GM18502 (cell line): ENCODE measurements at regions not wholly inside any gene's neighbourhood (a gene's known extent, or its start where the extent isn't known, plus 50 kb on each side); places are given as distances from the start of the nearest gene placed in this dataset.

Source experiments
- ATAC-seq: cut with Tn5 transposase; IDR thresholded peaks from one replicate; pipeline ENCODE4 v1.9.1; 2021; ENCODE audit warnings: mild to moderate bottlenecking; ENCODE audit not compliant: unreplicated experiment, poor library complexity

DNA sequence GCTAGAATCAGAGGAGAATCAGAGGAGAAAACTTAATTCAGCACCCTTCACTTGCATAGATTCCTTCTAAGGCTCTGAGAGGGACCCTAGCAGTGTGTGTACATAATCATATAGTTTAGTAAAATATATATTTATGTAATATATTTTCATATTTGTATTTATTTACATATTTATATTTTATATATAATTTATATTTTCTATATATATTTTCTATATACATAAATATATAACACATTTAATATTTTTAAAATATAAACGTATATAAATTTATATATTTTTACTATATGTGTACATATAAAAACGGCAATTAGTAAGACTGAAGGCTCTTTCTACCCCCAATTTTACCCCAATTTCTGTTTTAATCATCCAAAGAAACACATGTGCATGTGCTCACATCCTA lies 80.3 kb downstream of the NXPE2 start:
- no peak for ATAC-seq

DNA sequence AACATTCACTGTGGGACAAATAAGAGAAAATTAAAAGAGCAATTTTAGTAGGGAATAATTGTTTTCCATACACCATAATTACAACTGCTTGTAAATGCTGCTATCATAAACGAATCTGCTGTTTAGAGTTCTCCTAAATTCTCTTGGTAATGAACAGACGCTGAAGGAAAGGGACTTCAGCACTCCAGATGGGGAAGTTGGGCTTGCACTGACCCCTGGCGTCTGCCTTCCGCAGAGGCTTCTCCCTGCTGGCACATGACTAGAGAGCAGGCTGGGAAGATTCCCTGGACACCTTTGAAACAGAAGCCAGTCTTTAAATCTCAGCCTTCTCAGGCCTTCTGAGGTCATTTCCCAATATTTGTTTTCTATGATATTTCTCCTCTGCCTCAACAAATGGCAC lies 84.1 kb downstream of the NXPE2 start:
- no peak for ATAC-seq

DNA sequence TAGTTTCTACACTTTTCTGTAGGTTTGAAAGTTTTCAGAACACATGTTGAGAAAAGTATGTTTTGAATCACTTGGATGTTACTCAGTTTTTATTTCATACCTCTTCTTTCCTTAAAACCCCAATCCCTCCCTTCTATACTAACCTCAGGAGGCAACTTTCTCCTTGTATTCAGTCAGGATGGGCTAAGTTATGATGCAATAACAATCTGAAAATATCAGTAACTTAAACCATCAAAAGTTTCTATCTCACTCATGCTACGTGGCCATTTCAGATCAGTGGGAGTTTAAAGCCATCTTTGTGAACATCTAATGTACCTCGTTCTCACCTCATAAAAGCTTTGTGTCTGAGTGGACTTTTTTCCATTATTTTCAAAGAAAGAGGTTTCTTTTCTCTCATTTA lies 86.2 kb downstream of the NXPE2 start:
- ATAC-seq = no peak

DNA sequence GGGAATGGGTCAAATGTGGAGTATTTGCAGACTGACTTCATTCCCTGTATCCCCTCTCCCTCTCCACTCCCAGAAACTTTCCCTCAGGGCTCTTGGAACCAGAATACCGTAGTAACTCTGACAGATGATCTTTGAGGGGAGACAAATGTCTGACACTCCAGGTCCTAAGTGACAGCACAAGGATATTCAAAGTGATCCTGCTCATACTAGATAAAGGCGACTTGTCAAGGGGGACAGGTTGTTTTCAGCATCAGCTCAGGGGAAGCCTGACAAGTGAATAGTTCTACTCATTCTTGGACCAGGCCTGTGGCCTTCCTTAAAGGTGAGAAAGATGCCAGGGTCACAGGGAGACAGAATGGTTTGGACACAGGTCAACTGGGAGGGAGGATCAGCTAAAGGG lies 92.8 kb downstream of the NXPE2 start:
- ATAC-seq = no peak

DNA sequence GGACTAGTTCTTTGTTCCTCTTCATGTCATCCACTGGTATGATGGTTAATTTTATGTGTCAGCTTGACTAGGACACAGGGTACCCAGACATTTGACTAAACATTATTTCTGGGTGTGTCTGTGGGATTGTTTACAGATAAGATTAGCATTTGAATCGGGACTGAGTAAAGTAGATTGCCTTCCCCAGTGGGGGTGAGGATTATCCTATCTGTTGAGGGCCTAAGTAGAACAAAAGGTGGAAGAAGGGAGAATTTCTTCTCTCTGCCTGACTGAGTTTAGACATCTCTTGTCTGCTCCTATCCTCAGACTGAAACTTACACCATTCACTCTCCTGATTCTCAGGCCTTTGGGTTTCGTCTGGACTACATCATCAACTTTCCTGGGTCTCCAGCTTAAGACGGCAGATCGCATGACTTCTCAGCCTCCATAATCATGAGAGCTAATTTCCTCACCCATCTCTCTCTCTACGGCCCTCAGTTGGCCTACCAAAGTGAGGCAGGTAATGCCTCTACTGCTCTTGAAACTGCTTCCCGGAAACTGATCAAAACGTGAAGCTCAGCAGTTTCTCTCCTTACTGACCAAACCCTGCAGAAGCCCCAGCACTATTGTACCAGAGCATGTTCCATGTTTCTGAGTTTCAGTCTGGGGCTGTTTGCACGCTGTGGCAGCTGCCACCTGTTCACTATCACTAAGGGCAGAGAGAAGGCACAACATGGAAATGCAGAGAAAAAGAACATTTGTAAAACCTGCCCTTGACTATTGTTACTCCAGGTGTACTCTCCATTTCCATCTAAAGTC lies 95.4 kb downstream of the NXPE2 start:
- ATAC-seq = no peak

DNA sequence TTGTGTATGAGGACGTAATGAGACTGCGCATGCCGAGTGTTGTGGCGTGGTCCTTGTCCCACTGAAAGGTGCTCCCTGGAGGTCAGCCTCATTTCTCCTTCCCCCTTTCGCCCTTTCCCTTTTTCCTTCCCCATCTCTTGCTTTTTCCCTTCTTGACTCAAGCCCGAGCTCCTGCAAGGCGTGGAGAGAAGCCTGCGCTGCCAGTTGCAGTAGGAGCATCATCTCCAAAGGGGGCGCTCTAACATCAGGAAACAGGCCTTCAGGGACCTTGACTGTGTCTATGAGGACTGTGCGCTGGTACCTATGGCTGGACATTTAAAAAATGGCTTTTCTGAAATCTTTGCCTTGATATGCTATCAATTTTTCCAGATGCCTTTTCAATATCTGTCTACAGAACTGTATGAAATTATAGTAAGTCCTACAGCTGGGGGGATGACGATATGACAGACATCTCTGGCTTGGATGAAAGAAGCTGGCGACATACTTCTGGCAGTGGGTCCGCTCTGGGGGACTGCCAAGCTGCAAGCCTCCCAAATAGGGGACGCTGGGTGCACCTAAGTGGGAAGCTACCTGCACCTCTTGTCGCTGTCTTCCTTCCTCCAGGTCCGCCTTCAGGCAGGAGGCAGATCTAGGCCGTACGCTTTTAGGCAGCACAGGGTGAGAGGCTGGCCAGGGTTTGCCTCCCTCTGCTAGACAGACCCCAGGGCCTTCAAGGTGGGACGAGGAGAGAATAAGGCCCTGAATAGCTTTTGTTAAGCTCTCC lies 96.5 kb downstream of the NXPE2 start:
- ATAC-seq = no peak

DNA sequence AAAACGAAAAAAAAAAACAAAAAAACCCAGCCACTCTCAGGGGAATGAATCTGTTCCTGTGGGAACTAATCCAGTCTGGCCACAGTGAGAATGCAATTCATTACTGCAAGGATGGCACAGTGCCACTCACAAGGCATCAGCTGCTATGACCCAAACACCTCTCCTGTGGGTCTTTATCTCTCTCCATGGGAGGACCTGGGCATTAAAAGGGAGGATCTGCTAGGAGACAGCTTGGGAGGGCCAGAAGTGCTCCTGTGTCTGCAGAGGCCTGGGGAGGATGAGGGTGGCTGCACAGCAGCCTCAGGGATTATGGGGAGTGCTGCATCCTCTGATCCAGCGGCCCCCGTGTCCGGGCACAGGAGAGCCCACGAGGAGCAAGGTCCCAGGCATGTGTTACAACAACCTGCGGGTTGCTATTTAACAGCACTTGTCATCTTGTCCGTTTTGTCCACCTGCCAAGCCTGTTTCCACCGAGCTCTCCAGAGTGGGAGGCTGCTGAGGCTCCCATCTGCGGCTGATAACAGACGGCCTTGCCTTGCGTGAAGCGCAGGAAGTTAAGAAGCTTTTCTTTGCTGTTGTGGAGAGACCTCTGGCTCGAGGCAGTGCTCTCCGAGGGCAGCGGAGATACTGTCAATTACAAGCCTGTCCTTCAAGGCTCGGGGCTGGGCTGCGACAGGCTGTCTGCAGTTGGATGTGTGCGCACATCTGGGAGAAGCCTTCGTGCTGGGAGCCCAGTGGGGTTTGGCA lies 97.7 kb downstream of the NXPE2 start:
- no peak for ATAC-seq

DNA sequence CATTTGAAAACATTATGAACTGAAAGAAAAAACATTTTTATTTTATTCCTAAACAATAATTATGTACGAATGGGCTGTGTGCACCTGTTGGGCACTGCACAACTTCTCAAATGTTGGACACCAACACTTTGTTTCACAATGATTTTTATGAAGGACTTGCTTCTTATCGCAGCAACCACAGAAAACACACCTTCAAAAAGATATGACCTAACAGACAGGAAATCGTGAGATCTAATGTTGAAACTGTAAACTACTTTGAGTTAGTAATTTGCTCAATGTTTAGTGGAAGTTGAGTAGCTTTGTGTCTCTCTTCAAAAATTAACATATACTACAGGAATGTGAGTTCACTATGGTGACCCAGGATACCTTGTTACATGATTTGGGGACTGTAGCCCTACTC lies 98.6 kb downstream of the NXPE2 start:
- no peak for ATAC-seq

DNA sequence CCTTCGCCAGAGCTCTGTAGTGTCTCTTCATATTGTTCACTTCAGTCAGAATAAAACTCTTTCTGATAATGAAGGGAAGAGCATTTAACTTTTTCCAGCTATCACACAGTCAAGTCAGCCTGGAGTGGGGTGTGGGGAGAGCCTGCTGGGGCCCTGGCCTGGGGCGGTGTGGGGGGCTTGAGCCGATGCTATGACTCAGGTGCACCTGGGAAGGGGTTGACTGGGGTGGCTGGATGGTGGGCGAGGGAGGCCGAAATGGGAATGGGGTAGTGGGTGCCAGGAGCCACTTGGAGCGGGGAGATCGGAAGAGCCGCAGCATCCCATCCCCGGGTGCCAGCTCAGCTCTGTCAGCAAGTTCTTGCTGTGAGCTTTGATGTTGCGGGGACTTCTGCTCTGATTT lies 100.9 kb downstream of the NXPE2 start:
- no peak for ATAC-seq

DNA sequence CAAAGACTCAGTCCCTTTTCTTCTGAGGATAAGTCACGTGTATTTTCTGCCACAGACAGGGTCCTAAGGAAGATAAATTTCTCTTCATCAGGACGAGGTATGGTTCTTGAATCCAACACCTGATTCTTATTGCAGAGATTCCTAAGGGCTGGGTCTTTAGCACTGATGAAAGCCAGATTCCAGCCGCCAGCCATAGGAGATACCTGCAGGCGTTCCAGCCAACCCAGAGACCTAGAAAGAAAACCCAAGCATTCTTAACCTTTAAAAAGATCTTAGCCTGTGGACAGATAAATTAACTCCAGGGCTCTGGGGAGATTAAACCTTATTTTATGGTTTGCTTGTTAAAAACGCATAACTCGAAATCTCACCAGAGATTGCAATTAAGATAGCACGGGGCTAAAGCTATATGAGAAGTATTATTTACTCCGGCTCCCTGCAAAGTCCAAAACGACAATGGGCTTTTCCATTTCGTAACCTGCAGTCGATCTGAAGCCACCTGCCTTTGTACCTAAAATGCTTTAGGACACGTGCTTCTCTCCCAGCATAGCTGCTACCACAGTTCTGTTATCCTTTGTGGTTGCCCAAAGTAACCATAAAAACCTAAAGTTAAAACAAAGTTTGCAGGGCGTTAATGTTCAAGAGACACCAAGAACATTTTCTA lies 104.5 kb downstream of the NXPE2 start:
- no peak for ATAC-seq

DNA sequence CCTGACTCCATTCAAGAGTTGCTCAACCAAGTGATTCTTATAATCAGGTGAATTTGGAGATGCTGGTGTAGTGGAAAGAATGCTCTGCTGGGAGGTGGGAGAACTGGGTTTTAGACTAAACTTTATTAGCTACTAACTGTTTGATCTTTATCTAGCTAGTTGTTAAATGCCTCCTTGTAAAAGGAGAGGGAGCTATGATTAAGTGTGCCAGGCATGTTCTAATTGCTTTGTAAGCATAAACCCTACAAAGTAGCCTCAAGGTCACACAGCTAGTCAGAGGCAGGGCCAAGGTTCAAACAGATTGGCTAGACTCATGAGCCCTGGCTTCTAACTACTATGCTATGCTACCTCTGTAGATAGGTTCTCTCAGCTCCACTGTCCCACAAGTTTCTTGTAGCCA lies 105.5 kb downstream of the NXPE2 start:
- no peak for ATAC-seq

DNA sequence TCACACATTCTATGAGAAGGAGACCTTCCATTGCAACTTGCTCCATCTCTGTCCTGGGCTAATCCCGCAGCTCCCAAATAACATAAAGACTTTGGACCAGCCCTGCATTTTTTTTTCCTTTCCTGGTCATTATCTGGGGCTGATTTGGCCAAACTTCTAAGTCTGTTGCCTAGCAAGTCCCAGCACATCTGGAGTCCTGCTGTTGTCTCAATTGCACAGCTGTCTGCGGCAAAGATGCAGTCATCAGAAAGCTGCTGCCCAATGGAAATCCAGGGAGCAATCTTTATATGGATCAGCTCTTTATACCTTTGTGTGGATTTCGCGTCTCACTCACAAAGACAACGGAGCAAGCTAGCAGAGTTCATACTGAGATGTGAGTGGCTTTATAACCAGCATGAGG lies 105.9 kb downstream of the NXPE2 start:
- no peak for ATAC-seq

DNA sequence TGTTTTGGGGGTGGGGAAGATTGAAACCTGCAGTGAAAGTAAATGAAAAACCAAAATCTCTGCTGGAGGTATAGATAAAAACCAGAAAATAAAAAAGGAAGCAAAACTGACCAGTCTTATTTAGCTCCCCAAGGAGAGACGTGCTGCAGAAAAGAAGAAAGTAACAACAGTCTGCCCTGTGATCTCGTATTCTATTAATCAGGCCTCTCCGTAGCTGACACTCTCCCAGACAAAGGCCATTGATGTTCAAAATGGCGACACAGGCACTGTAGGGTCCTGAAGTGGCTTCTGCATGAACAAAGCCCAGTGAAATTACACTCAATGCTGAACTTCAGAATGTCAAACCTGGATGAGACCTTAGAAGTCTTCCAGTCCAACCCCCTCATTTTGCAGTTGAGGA lies 106.6 kb downstream of the NXPE2 start:
- no peak for ATAC-seq

DNA sequence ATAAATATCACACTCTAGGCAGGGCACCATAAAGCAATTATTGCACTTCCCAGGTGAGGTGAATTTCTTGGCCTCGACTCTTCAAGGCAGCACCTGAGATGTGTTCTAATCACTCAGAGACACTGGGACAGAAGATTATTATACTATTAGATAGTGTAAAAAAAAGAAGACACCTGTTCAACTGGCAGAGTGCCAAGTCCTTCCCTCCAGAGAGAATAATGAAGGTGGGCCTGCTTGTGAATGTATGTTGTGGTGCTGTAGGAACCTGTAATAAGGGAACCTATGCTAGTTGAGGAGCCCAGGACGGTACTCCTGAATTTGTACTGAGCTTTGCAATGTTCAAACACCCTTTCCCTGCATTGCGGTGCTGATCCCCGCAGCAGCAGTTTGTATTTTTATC lies 107.5 kb downstream of the NXPE2 start:
- no peak for ATAC-seq

DNA sequence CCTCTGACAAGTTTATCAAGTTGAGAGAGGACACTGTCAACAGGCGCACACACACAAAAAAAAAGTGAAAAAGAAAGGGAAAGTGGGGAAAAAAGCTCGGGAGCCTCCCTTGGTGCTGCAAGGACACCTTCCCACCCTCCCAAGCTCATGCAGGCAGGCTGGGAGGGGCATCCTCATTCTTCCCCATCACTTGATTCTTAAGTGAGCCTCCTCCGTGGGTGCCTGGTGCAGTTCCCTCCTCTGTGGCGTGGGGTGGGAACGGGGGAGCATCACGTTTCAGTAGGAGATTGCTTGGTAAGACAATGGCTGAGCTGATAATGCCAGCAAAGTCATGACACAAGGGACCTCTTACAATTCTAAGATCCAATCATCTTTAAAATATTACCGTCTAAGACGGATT lies 108.8 kb downstream of the NXPE2 start:
- no peak for ATAC-seq

DNA sequence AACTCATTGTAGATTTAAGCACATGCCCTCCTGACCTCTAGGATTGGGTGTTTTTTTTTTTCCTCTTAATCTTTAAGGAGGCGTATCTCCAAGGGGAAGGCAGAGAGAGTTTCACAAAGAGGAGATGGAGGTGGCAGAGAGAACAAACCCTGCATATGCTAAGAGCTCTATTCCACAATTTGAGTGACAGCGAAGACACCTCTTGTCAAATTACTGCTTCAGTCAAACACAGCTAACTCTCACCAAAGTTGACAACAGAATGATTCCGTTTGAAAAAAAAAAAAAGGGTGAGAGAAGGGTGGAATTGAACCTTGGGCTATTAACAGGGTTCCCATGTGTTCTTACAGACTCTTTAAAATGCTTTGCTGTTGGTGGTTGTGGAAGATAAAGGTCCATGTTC lies 112.6 kb downstream of the NXPE2 start:
- no peak for ATAC-seq

DNA sequence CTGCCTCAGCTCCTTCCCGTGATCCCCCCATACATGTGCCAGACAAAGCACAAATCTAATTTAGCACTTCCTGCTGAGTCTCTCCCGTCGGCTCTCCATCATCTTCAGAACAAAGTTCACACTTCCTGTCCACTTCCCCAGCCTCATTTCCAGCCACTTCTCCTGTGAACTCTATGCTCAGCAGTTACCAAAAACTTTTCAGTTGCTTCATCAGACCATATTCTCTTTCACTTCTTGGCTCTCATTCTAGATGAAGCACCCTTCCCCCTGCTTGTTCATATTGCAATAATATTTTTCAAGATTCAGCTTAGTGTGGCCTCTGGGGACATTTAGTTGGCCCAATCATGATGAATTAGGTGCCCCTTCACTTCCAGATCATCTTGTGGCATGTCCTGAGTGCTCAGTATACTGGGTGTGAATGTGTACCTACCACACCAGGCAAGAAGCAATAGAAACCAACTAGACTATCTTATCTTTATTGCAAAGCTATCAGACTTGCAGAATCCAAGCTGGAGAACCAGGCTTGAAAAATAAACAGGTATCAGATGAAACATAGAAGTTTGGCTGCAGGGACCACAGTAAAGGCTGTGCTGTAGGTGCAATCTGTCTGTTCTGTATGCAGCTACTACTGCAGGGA lies 115.8 kb downstream of the NXPE2 start:
- ATAC-seq = no peak

DNA sequence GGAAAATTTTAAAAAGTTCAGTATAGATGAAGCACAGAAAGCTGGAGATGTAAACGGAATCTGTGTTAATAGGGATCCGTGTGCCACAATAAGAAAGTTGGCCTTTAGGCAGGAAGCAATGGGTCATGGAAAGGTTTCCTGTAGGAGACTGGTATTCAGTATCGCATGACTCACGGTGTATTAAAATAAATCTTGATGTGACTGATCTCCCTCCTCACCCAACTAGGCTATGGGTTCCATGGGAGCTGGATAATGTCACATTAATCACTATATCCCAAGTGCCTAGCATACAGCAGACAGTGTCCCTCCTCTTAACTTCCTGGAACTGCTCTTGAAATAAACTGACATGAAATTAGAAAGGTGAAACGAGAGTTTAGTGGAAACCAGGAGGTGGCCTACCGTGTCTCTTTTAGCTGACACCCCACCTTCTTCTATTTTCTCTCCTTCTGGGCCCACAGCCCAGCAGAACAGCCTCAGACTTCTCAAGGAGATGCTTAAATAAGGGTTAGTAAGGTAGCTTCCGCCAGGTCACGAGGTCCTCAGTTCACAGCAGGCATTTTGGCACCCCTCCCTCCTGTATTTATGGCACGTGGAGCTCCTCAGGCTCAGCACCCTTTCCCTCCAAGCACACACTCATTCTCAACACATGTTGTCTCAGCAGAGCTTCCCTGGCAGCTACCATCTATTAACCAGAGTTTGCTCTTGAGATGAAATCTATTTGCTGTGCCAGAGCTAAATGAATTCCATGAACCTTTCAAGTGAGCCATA lies 118.8 kb downstream of the NXPE2 start:
- no peak for ATAC-seq

DNA sequence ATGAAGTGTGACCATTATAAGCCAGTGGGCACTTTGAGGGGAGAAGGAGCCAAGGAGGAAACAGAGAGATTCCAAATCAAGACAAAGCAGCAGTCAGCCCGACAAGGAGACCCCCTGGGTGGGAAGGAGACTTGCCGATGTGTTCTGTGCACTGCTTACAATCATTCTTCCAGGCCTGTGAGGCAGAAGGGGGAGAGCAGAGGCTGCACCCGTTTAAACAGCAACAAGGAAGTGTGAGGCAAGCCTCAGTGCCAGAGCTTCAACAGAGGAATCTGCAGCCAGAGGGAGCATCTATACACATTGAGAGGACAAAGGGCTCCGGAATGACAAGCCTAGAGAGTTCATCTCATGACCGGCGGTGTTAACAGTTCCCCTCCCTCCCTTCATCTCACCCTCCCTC lies 121.1 kb downstream of the NXPE2 start:
- no peak for ATAC-seq

DNA sequence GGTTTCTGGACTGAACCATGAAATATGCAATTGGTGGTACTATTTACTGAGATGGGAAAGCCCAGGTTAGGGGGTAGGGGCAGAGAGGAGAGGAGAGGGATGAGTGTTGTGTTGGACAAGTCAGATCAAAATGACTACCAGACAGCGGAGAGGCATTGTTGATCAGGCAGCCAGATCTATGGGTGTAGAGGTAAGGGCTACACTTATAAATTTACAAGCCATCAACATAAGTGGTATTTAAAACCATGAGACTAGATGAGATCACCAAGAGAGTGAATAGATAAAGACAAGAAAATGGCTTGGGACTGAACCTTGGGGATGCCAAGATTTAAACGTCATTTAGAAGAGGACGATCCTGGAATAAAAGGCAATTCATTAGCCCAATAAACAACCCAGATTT lies 123.4 kb downstream of the NXPE2 start:
- ATAC-seq = no peak
